H9 (cell line): ENCODE measurements at regions not wholly inside any gene's neighbourhood (a gene's known extent, or its start where the extent isn't known, plus 50 kb on each side); places are given as distances from the start of the nearest gene placed in this dataset.

Source experiments
- DNase-seq: peaks from one replicate; pipeline ENCODE4 v3.0.0-alpha.2; 2017
- H2AFZ ChIP-seq: one replicate; pipeline ENCODE4 v1.6.1; 2013; ENCODE audit warnings: mild to moderate bottlenecking, low read length, control low read depth, moderate library complexity
- H2AK5ac ChIP-seq: 2 replicates; pipeline ENCODE4 v1.6.1; 2013; ENCODE audit warnings: low read length, control low read depth, mixed read lengths; ENCODE audit not compliant: insufficient read length
- H2BK120ac ChIP-seq: one replicate; pipeline ENCODE4 v1.6.1; 2013; ENCODE audit warnings: low read depth, mild to moderate bottlenecking, low read length, control low read depth, inconsistent platforms; ENCODE audit not compliant: poor library complexity, severe bottlenecking
- H2BK12ac ChIP-seq: 2 replicates; pipeline ENCODE4 v1.6.1; 2013; ENCODE audit warnings: low read length, control low read depth, mixed read lengths, low read depth; ENCODE audit not compliant: insufficient read length
- H2BK15ac ChIP-seq: 2 replicates; pipeline ENCODE4 v1.6.1; 2013; ENCODE audit warnings: low read depth, low read length, control low read depth
- H2BK20ac ChIP-seq: one replicate; pipeline ENCODE4 v1.6.1; 2013; ENCODE audit warnings: low read depth, mild to moderate bottlenecking, low read length, control low read depth, inconsistent platforms; ENCODE audit not compliant: poor library complexity, severe bottlenecking
- H2BK5ac ChIP-seq: 2 replicates; pipeline ENCODE4 v1.6.1; 2013; ENCODE audit warnings: low read length, control low read depth, mixed read lengths; ENCODE audit not compliant: insufficient read length
- H3K14ac ChIP-seq: 2 replicates; pipeline ENCODE4 v1.6.1; 2013; ENCODE audit warnings: low read length, control low read depth; ENCODE audit not compliant: insufficient read depth
- H3K18ac ChIP-seq: 2 replicates; pipeline ENCODE4 v1.6.1; 2013; ENCODE audit warnings: low read depth, mild to moderate bottlenecking, mixed read lengths, low read length, control low read depth; ENCODE audit not compliant: insufficient read length
- H3K23ac ChIP-seq: 2 replicates; pipeline ENCODE4 v1.6.1; 2013; ENCODE audit warnings: low read length, control low read depth, mixed read lengths, low read depth; ENCODE audit not compliant: insufficient read length
- H3K23me2 ChIP-seq: 2 replicates; pipeline ENCODE4 v1.6.1; 2013; ENCODE audit warnings: low read depth, mild to moderate bottlenecking, mixed read lengths, low read length, control low read depth; ENCODE audit not compliant: insufficient read length, poor library complexity, severe bottlenecking
- H3K27ac ChIP-seq: 2 replicates; pipeline ENCODE4 v1.5.1; 2013; ENCODE audit warnings: low read length, control low read depth, mixed read lengths, low read depth; ENCODE audit not compliant: insufficient read length
- H3K27me3 ChIP-seq: 2 replicates; pipeline ENCODE4 v1.6.1; 2013; ENCODE audit warnings: low read length, control low read depth, inconsistent platforms; ENCODE audit not compliant: insufficient read depth
- H3K4ac ChIP-seq: 2 replicates; pipeline ENCODE4 v1.6.1; 2013; ENCODE audit warnings: low read depth, mild to moderate bottlenecking, control low read depth, inconsistent platforms, low read length, moderate library complexity
- H3K4me1 ChIP-seq: 2 replicates; pipeline ENCODE4 v1.6.1; 2013; ENCODE audit warnings: low read length, control low read depth, inconsistent platforms; ENCODE audit not compliant: insufficient read depth
- H3K4me2 ChIP-seq: 2 replicates; pipeline ENCODE4 v1.6.1; 2013; ENCODE audit warnings: low read length, control low read depth, mixed read lengths; ENCODE audit not compliant: insufficient read length, insufficient read depth
- H3K56ac ChIP-seq: 2 replicates; pipeline ENCODE4 v1.6.1; 2013; ENCODE audit warnings: low read depth, mild to moderate bottlenecking, mixed read lengths, low read length, control low read depth; ENCODE audit not compliant: insufficient read length
- H3K79me1 ChIP-seq: 2 replicates; pipeline ENCODE4 v1.6.1; 2013; ENCODE audit warnings: low read depth, mild to moderate bottlenecking, moderate library complexity, low read length, control low read depth, inconsistent platforms; ENCODE audit not compliant: insufficient read depth, poor library complexity, severe bottlenecking
- H3K79me2 ChIP-seq: 2 replicates; pipeline ENCODE4 v1.6.1; 2013; ENCODE audit warnings: low read length, control low read depth, inconsistent platforms; ENCODE audit not compliant: insufficient read depth
- H3K9ac ChIP-seq: 2 replicates; pipeline ENCODE4 v1.6.1; 2013; ENCODE audit warnings: low read length, control low read depth, mixed read lengths; ENCODE audit not compliant: insufficient read length; ENCODE audit errors: extremely low read depth
- H3K9me3 ChIP-seq: one replicate; pipeline ENCODE4 v1.6.1; 2013; ENCODE audit warnings: low read depth, low read length, inconsistent platforms; ENCODE audit not compliant: control insufficient read depth
- H3T11ph ChIP-seq: one replicate; pipeline ENCODE4 v1.6.1; 2013; ENCODE audit warnings: mild to moderate bottlenecking, low read length, control low read depth, inconsistent platforms
- H4K20me1 ChIP-seq: one replicate; pipeline ENCODE4 v1.6.1; 2013; ENCODE audit not compliant: control insufficient read depth, insufficient read length, insufficient read depth
- H4K5ac ChIP-seq: 2 replicates; pipeline ENCODE4 v1.6.1; 2013; ENCODE audit warnings: low read depth, mild to moderate bottlenecking, mixed read lengths, low read length, control low read depth; ENCODE audit not compliant: insufficient read length
- H4K8ac ChIP-seq: replicated peaks from 2 replicates; pipeline ENCODE4 v1.6.1; 2013; ENCODE audit warnings: low read length, control low read depth, mixed read lengths, low read depth; ENCODE audit not compliant: insufficient read length
- H4K91ac ChIP-seq: 2 replicates; pipeline ENCODE4 v1.6.1; 2013; ENCODE audit warnings: low read depth, mild to moderate bottlenecking, moderate library complexity, mixed read lengths, low read length, control low read depth; ENCODE audit not compliant: insufficient read length
- H3K27ac Mint-ChIP-seq, 3 experiments: 2 replicates in 2 of 3; 3 replicates in 1 of 3; pipeline ENCODE4 v1.8.0; 2020 to 2021; ENCODE audit warnings: mixed read lengths in 3 of 3, mild to moderate bottlenecking in 1 of 3, moderate library complexity in 1 of 3
- H3K27me3 Mint-ChIP-seq: 2 replicates; pipeline ENCODE4 v1.8.0; 2021; ENCODE audit warnings: low read depth, mild to moderate bottlenecking, moderate library complexity, mixed read lengths
- H3K36me3 Mint-ChIP-seq, 3 experiments: 2 replicates in 2 of 3; 3 replicates in 1 of 3; pipeline ENCODE4 v1.8.0; 2020 to 2021; ENCODE audit warnings: low read depth in 3 of 3, mixed read lengths in 3 of 3; ENCODE audit not compliant: insufficient read depth in 1 of 3
- H3K4me1 Mint-ChIP-seq, 2 experiments: 2 replicates each; pipeline ENCODE4 v1.8.0; 2020; ENCODE audit warnings: mixed read lengths in 2 of 2
- H3K4me3 Mint-ChIP-seq, 2 experiments: 2 replicates in 1 of 2; 3 replicates in 1 of 2; pipeline ENCODE4 v1.8.0; 2020 to 2021; ENCODE audit warnings: mild to moderate bottlenecking in 2 of 2, mixed read lengths in 2 of 2, moderate library complexity in 1 of 2
- H3K9me3 Mint-ChIP-seq, 2 experiments: 2 replicates in 1 of 2; 3 replicates in 1 of 2; pipeline ENCODE4 v1.8.0; 2020; ENCODE audit warnings: mild to moderate bottlenecking in 2 of 2, mixed read lengths in 2 of 2, moderate library complexity in 1 of 2
- WGBS: extraction: QIAGEN DNeasy Blood & Tissue Kit; methylation state at CpG from one replicate; pipeline ENCODE4 v1.1.7; 2013; ENCODE audit warnings: missing lambda C conversion rate, low lambda C conversion rate, mixed read lengths; ENCODE audit not compliant: insufficient read length; ENCODE audit errors: extremely low coverage; 5-methylcytosine and 5-hydroxymethylcytosine counted together
- TF ChIP-seq, protein P1 (sequence below): fragments of 200-600 bp; sonication (generic); conservative IDR thresholded peaks from 3 replicates; pipeline ENCODE4 v1.8.0; 2021; ENCODE audit warnings: antibody characterized with exemption, mild to moderate bottlenecking

GRCh38 chr4:97073194-97073593 lies 1070.1 kb downstream of the STPG2 start:
- Mint-ChIP-seq H3K4me3 (no peak overlapping the region), H3K27ac (no peak overlapping the region)

More at GRCh38 chr4:97073194-97073593, 1070.1 kb downstream of the STPG2 start:
- H3K27me3 ChIP-seq = no peaks in the 10 kb centered on the region
- no peaks in the 10 kb centered on the region for H4K20me1 ChIP-seq
- no peak overlapping the region for H3K56ac ChIP-seq
- H3K27ac ChIP-seq = no peak overlapping the region
- no peak for DNase-seq
- no peak overlapping the region for H3T11ph ChIP-seq
- no peak overlapping the region for H2BK5ac ChIP-seq
- Mint-ChIP-seq H3K36me3 (no peaks in the 10 kb centered on the region; a peak in 1 of 7 replicates), H3K9me3 (no peaks in the 10 kb centered on the region), H3K27me3 (no peaks in the 10 kb centered on the region), H3K4me1 (peaks cover 9 to 12% of the 10 kb centered on the region in 2 experiments)
- H4K5ac ChIP-seq = no peak overlapping the region
- H3K23ac ChIP-seq = no peak overlapping the region
- no peak overlapping the region for H4K91ac ChIP-seq
- no peaks in the 10 kb centered on the region for H3K4me1 ChIP-seq
- WGBS = no CpG with 5 or more reads among the region's 3 CpGs
- no peak overlapping the region for H3K14ac ChIP-seq
- no peak overlapping the region for H2BK20ac ChIP-seq
- H2BK120ac ChIP-seq = no peak overlapping the region
- no peaks in the 10 kb centered on the region for H3K79me1 ChIP-seq
- TF ChIP-seq, protein P1, sequence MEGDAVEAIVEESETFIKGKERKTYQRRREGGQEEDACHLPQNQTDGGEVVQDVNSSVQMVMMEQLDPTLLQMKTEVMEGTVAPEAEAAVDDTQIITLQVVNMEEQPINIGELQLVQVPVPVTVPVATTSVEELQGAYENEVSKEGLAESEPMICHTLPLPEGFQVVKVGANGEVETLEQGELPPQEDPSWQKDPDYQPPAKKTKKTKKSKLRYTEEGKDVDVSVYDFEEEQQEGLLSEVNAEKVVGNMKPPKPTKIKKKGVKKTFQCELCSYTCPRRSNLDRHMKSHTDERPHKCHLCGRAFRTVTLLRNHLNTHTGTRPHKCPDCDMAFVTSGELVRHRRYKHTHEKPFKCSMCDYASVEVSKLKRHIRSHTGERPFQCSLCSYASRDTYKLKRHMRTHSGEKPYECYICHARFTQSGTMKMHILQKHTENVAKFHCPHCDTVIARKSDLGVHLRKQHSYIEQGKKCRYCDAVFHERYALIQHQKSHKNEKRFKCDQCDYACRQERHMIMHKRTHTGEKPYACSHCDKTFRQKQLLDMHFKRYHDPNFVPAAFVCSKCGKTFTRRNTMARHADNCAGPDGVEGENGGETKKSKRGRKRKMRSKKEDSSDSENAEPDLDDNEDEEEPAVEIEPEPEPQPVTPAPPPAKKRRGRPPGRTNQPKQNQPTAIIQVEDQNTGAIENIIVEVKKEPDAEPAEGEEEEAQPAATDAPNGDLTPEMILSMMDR = no peak
- H4K8ac ChIP-seq = no peak overlapping the region
- no peak overlapping the region for H3K4me2 ChIP-seq
- no peak overlapping the region for H2BK15ac ChIP-seq
- H3K9me3 ChIP-seq = no peaks in the 10 kb centered on the region
- no peaks in the 10 kb centered on the region for H3K23me2 ChIP-seq
- no peak overlapping the region for H2BK12ac ChIP-seq
- H3K4ac ChIP-seq = no peak overlapping the region
- H2AFZ ChIP-seq = no peak overlapping the region
- no peak overlapping the region for H3K18ac ChIP-seq
- H3K9ac ChIP-seq = no peak overlapping the region
- H2AK5ac ChIP-seq = no peak overlapping the region
- H3K79me2 ChIP-seq = no peaks in the 10 kb centered on the region
